H9 (cell line): ENCODE measurements at regions not wholly inside any gene's neighbourhood (a gene's known extent, or its start where the extent isn't known, plus 50 kb on each side); places are given as distances from the start of the nearest gene placed in this dataset.

ENCODE experiments used
- DNase-seq: peaks from one replicate; pipeline ENCODE4 v3.0.0-alpha.2; 2017
- H2AFZ ChIP-seq: one replicate; pipeline ENCODE4 v1.6.1; 2013; ENCODE audit warnings: mild to moderate bottlenecking, low read length, control low read depth, moderate library complexity
- H2AK5ac ChIP-seq: 2 replicates; pipeline ENCODE4 v1.6.1; 2013; ENCODE audit warnings: low read length, control low read depth, mixed read lengths; ENCODE audit not compliant: insufficient read length
- H2BK120ac ChIP-seq: one replicate; pipeline ENCODE4 v1.6.1; 2013; ENCODE audit warnings: low read depth, mild to moderate bottlenecking, low read length, control low read depth, inconsistent platforms; ENCODE audit not compliant: poor library complexity, severe bottlenecking
- H2BK12ac ChIP-seq: 2 replicates; pipeline ENCODE4 v1.6.1; 2013; ENCODE audit warnings: low read length, control low read depth, mixed read lengths, low read depth; ENCODE audit not compliant: insufficient read length
- H2BK15ac ChIP-seq: 2 replicates; pipeline ENCODE4 v1.6.1; 2013; ENCODE audit warnings: low read depth, low read length, control low read depth
- H2BK20ac ChIP-seq: one replicate; pipeline ENCODE4 v1.6.1; 2013; ENCODE audit warnings: low read depth, mild to moderate bottlenecking, low read length, control low read depth, inconsistent platforms; ENCODE audit not compliant: poor library complexity, severe bottlenecking
- H2BK5ac ChIP-seq: 2 replicates; pipeline ENCODE4 v1.6.1; 2013; ENCODE audit warnings: low read length, control low read depth, mixed read lengths; ENCODE audit not compliant: insufficient read length
- H3K14ac ChIP-seq: 2 replicates; pipeline ENCODE4 v1.6.1; 2013; ENCODE audit warnings: low read length, control low read depth; ENCODE audit not compliant: insufficient read depth
- H3K18ac ChIP-seq: 2 replicates; pipeline ENCODE4 v1.6.1; 2013; ENCODE audit warnings: low read depth, mild to moderate bottlenecking, mixed read lengths, low read length, control low read depth; ENCODE audit not compliant: insufficient read length
- H3K23ac ChIP-seq: 2 replicates; pipeline ENCODE4 v1.6.1; 2013; ENCODE audit warnings: low read length, control low read depth, mixed read lengths, low read depth; ENCODE audit not compliant: insufficient read length
- H3K23me2 ChIP-seq: 2 replicates; pipeline ENCODE4 v1.6.1; 2013; ENCODE audit warnings: low read depth, mild to moderate bottlenecking, mixed read lengths, low read length, control low read depth; ENCODE audit not compliant: insufficient read length, poor library complexity, severe bottlenecking
- H3K27ac ChIP-seq: 2 replicates; pipeline ENCODE4 v1.5.1; 2013; ENCODE audit warnings: low read length, control low read depth, mixed read lengths, low read depth; ENCODE audit not compliant: insufficient read length
- H3K27me3 ChIP-seq: 2 replicates; pipeline ENCODE4 v1.6.1; 2013; ENCODE audit warnings: low read length, control low read depth, inconsistent platforms; ENCODE audit not compliant: insufficient read depth
- H3K4ac ChIP-seq: 2 replicates; pipeline ENCODE4 v1.6.1; 2013; ENCODE audit warnings: low read depth, mild to moderate bottlenecking, control low read depth, inconsistent platforms, low read length, moderate library complexity
- H3K4me1 ChIP-seq: 2 replicates; pipeline ENCODE4 v1.6.1; 2013; ENCODE audit warnings: low read length, control low read depth, inconsistent platforms; ENCODE audit not compliant: insufficient read depth
- H3K4me2 ChIP-seq: 2 replicates; pipeline ENCODE4 v1.6.1; 2013; ENCODE audit warnings: low read length, control low read depth, mixed read lengths; ENCODE audit not compliant: insufficient read length, insufficient read depth
- H3K56ac ChIP-seq: 2 replicates; pipeline ENCODE4 v1.6.1; 2013; ENCODE audit warnings: low read depth, mild to moderate bottlenecking, mixed read lengths, low read length, control low read depth; ENCODE audit not compliant: insufficient read length
- H3K79me1 ChIP-seq: 2 replicates; pipeline ENCODE4 v1.6.1; 2013; ENCODE audit warnings: low read depth, mild to moderate bottlenecking, moderate library complexity, low read length, control low read depth, inconsistent platforms; ENCODE audit not compliant: insufficient read depth, poor library complexity, severe bottlenecking
- H3K79me2 ChIP-seq: 2 replicates; pipeline ENCODE4 v1.6.1; 2013; ENCODE audit warnings: low read length, control low read depth, inconsistent platforms; ENCODE audit not compliant: insufficient read depth
- H3K9ac ChIP-seq: 2 replicates; pipeline ENCODE4 v1.6.1; 2013; ENCODE audit warnings: low read length, control low read depth, mixed read lengths; ENCODE audit not compliant: insufficient read length; ENCODE audit errors: extremely low read depth
- H3K9me3 ChIP-seq: one replicate; pipeline ENCODE4 v1.6.1; 2013; ENCODE audit warnings: low read depth, low read length, inconsistent platforms; ENCODE audit not compliant: control insufficient read depth
- H3T11ph ChIP-seq: one replicate; pipeline ENCODE4 v1.6.1; 2013; ENCODE audit warnings: mild to moderate bottlenecking, low read length, control low read depth, inconsistent platforms
- H4K20me1 ChIP-seq: one replicate; pipeline ENCODE4 v1.6.1; 2013; ENCODE audit not compliant: control insufficient read depth, insufficient read length, insufficient read depth
- H4K5ac ChIP-seq: 2 replicates; pipeline ENCODE4 v1.6.1; 2013; ENCODE audit warnings: low read depth, mild to moderate bottlenecking, mixed read lengths, low read length, control low read depth; ENCODE audit not compliant: insufficient read length
- H4K8ac ChIP-seq: replicated peaks from 2 replicates; pipeline ENCODE4 v1.6.1; 2013; ENCODE audit warnings: low read length, control low read depth, mixed read lengths, low read depth; ENCODE audit not compliant: insufficient read length
- H4K91ac ChIP-seq: 2 replicates; pipeline ENCODE4 v1.6.1; 2013; ENCODE audit warnings: low read depth, mild to moderate bottlenecking, moderate library complexity, mixed read lengths, low read length, control low read depth; ENCODE audit not compliant: insufficient read length
- H3K27ac Mint-ChIP-seq, 3 experiments: 2 replicates in 2 of 3; 3 replicates in 1 of 3; pipeline ENCODE4 v1.8.0; 2020 to 2021; ENCODE audit warnings: mixed read lengths in 3 of 3, mild to moderate bottlenecking in 1 of 3, moderate library complexity in 1 of 3
- H3K27me3 Mint-ChIP-seq: 2 replicates; pipeline ENCODE4 v1.8.0; 2021; ENCODE audit warnings: low read depth, mild to moderate bottlenecking, moderate library complexity, mixed read lengths
- H3K36me3 Mint-ChIP-seq, 3 experiments: 2 replicates in 2 of 3; 3 replicates in 1 of 3; pipeline ENCODE4 v1.8.0; 2020 to 2021; ENCODE audit warnings: low read depth in 3 of 3, mixed read lengths in 3 of 3; ENCODE audit not compliant: insufficient read depth in 1 of 3
- H3K4me1 Mint-ChIP-seq, 2 experiments: 2 replicates each; pipeline ENCODE4 v1.8.0; 2020; ENCODE audit warnings: mixed read lengths in 2 of 2
- H3K4me3 Mint-ChIP-seq, 2 experiments: 2 replicates in 1 of 2; 3 replicates in 1 of 2; pipeline ENCODE4 v1.8.0; 2020 to 2021; ENCODE audit warnings: mild to moderate bottlenecking in 2 of 2, mixed read lengths in 2 of 2, moderate library complexity in 1 of 2
- H3K9me3 Mint-ChIP-seq, 2 experiments: 2 replicates in 1 of 2; 3 replicates in 1 of 2; pipeline ENCODE4 v1.8.0; 2020; ENCODE audit warnings: mild to moderate bottlenecking in 2 of 2, mixed read lengths in 2 of 2, moderate library complexity in 1 of 2
- WGBS: extraction: QIAGEN DNeasy Blood & Tissue Kit; methylation state at CpG from one replicate; pipeline ENCODE4 v1.1.7; 2013; ENCODE audit warnings: missing lambda C conversion rate, low lambda C conversion rate, mixed read lengths; ENCODE audit not compliant: insufficient read length; ENCODE audit errors: extremely low coverage; 5-methylcytosine and 5-hydroxymethylcytosine counted together
- TF ChIP-seq, protein P1 (sequence below): fragments of 200-600 bp; sonication (generic); conservative IDR thresholded peaks from 3 replicates; pipeline ENCODE4 v1.8.0; 2021; ENCODE audit warnings: antibody characterized with exemption, mild to moderate bottlenecking

- Histone ChIP-seq H4K20me1 (no peaks in the 10 kb centered on the region), H2BK15ac (no peak overlapping the region), H2BK20ac (no peak overlapping the region), H2BK5ac (no peak overlapping the region), H4K8ac (no peak overlapping the region), H3K27ac (peak overlapping the region; percentile 59), H3K27me3 (no peaks in the 10 kb centered on the region), H3K79me1 (no peaks in the 10 kb centered on the region), H3K4ac (no peak overlapping the region), H3K14ac (no peak overlapping the region), H2BK120ac (no peak overlapping the region), H3K79me2 (no peaks in the 10 kb centered on the region), H3K56ac (no peak overlapping the region), H3K23ac (no peak overlapping the region), H2BK12ac (no peak overlapping the region), H3K9me3 (no peaks in the 10 kb centered on the region), H3K4me2 (peak overlapping the region; percentile 30), H2AFZ (no peak overlapping the region), H3T11ph (no peak overlapping the region), H3K23me2 (no peaks in the 10 kb centered on the region), H3K4me1 (peaks cover 18% of the 10 kb centered on the region), H3K18ac (no peak overlapping the region), H3K9ac (no peak overlapping the region), H4K5ac (no peak overlapping the region), H4K91ac (no peak overlapping the region), H2AK5ac (no peak overlapping the region)
- no CpG with 5 or more reads among the region's 5 CpGs for WGBS
- no peak for DNase-seq
- TF ChIP-seq, protein P1, sequence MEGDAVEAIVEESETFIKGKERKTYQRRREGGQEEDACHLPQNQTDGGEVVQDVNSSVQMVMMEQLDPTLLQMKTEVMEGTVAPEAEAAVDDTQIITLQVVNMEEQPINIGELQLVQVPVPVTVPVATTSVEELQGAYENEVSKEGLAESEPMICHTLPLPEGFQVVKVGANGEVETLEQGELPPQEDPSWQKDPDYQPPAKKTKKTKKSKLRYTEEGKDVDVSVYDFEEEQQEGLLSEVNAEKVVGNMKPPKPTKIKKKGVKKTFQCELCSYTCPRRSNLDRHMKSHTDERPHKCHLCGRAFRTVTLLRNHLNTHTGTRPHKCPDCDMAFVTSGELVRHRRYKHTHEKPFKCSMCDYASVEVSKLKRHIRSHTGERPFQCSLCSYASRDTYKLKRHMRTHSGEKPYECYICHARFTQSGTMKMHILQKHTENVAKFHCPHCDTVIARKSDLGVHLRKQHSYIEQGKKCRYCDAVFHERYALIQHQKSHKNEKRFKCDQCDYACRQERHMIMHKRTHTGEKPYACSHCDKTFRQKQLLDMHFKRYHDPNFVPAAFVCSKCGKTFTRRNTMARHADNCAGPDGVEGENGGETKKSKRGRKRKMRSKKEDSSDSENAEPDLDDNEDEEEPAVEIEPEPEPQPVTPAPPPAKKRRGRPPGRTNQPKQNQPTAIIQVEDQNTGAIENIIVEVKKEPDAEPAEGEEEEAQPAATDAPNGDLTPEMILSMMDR, result no peak
- H3K27ac Mint-ChIP-seq, result peak overlapping the region; percentile 78 to 90 (median 84); a peak in 6 of 7 replicates
- peaks cover 1% of the 10 kb centered on the region; the same call in 1 of the 2 replicates for H3K27me3 Mint-ChIP-seq
- H3K4me3 Mint-ChIP-seq, result peak overlapping the region in 1 of 2 experiments; percentile 23; a peak in 1 of 5 replicates
- H3K36me3 Mint-ChIP-seq, result peaks cover 0 to under 1% (median 0%) of the 10 kb centered on the region in 3 experiments; a peak in 2 of 7 replicates
- H3K4me1 Mint-ChIP-seq, result peaks cover 22 to 24% of the 10 kb centered on the region in 2 experiments
- peaks cover 0 to under 1% of the 10 kb centered on the region in 2 experiments; a peak in 4 of 5 replicates for H3K9me3 Mint-ChIP-seq
Measured at GRCh38 chr14:95980402-95980801, 58.8 kb upstream of the C14orf132 start.
